GM12874 (cell line): ENCODE measurements at regions not wholly inside any gene's neighbourhood (a gene's known extent, or its start where the extent isn't known, plus 50 kb on each side); places are given as distances from the start of the nearest gene placed in this dataset.

Source experiments
- CTCF ChIP-seq: IDR thresholded peaks from 2 replicates; pipeline ENCODE4 v1.5.1; 2011; ENCODE audit warnings: low read depth, mild to moderate bottlenecking, control low read depth, low read length, moderate library complexity; ENCODE audit not compliant: insufficient read depth

DNA sequence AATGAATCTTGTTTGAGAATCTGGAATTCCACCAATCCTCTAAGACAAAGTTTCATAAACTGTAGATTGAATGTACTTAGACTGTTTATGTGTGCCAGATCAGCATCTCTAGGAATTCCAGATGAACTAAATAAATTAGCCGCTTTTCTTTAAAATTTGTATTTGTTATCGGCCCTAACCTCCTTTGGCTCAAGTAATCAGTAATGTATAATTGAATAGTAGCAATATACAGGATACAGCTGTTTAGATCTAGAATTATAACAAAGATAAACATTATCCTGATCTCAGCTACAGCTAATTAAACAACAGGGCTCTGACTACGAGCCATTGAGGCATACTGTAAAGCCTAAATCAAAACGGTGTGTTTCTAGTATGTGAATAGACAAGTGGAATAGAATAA lies 120.3 kb downstream of the CYB561 start:
- TF ChIP-seq CTCF = no peak

- TF ChIP-seq CTCF = no peak
Measured at GRCh38 chr17:63329876-63330275, 116.2 kb downstream of the CYB561 start.

DNA sequence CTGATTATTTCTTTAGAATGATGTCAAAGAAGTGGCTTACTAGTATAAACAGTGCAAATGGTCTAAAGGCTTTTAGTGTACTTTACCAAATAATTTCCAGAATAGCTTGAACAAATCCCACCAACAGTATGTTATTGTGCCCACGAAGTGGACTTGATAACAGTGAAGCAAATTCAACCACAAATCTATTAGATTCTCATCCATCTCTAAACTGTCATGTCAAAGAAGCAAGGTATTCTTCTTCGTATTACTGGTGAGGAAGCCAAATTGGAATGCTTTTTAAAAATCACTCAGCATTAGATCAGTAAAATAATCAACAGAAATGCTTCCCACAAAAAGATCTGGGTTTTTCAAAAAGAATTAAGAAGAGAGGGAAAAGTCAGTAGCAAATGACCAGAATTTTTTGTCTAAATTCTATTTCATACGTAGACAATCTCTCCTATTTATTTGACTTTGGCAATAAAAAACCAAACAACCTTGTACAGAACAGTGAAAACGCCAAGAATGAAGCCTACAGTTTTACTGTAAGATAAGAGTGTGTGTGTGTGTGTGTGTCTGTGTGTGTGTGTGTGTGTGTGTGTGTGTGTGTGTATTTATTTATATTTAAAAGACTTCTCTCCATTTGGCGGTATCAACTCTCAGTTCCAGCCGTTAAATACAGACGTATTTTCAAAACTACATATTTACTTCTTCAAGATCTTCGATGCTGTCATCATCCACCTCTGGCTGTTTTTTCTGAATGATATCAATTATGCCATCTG lies 114.6 kb downstream of the CYB561 start:
- no peak for TF ChIP-seq CTCF

- no peak for TF ChIP-seq CTCF
Measured at GRCh38 chr17:63332286-63332685, 113.8 kb downstream of the CYB561 start.

GRCh38 chr17:63333869-63334268 lies 112.2 kb downstream of the CYB561 start:
- no peak for TF ChIP-seq CTCF

GRCh38 chr17:63335831-63336230 lies 110.3 kb downstream of the CYB561 start:
- no peak for TF ChIP-seq CTCF

GRCh38 chr17:63337579-63337978 lies 108.5 kb downstream of the CYB561 start:
- TF ChIP-seq CTCF = no peak
